Uterus (tissue), 2 donors: ENCODE measurements at regions not wholly inside any gene's neighbourhood (a gene's known extent, or its start where the extent isn't known, plus 50 kb on each side); places are given as distances from the start of the nearest gene placed in this dataset.

Experiments
- CTCF ChIP-seq, 4 experiments: fragments of 200-600 bp in 2 of 4; fragments of 450-650 bp in 2 of 4; sonication (generic) in 2 of 4; IDR thresholded peaks; one replicate each; pipeline ENCODE4 v1.5.1; 2016 to 2019; ENCODE audit warnings: antibody characterized with exemption in 4 of 4, mild to moderate bottlenecking in 2 of 4, moderate library complexity in 1 of 4
- POLR2A ChIP-seq, 2 donors: fragments of 450-650 bp; IDR thresholded peaks; one replicate each; pipeline ENCODE4 v1.6.1; 2016; ENCODE audit warnings: antibody characterized with exemption in 2 of 2, mild to moderate bottlenecking in 1 of 2, moderate library complexity in 1 of 2

GRCh38 chr2:30355306-30355705 is 91.7 kb upstream of the LCLAT1 start:
- TF ChIP-seq CTCF (IDR thresholded peaks at IDR 0.05) = no peak
- TF ChIP-seq POLR2A (IDR thresholded peaks at IDR 0.05) = no peak
